ENCODE measurements at regions not wholly inside any gene's neighbourhood (a gene's known extent, or its start where the extent isn't known, plus 50 kb on each side); places are given as distances from the start of the nearest gene placed in this dataset.

DNA sequence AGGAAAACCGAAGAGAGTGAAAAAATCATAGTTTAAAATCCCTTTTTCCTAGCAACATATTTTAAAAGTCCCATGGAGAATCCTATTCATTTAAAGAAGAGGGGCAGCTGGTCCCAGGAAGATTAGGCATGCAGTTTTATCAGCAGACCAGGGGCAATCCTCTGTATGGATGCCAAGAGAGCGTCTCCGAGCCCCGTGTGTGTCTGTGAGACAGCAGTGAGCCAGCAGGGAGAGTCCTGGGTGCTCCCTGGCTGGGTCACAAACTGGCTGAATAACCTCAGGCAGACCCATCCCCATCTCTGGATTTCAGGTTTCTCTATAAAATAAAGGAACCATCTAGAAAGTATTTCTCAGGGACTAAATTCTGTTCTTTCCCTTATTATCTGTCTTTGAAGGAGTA, 128.2 kb upstream of the RIOK3 start:
- TF ChIP-seq, protein P1, sequence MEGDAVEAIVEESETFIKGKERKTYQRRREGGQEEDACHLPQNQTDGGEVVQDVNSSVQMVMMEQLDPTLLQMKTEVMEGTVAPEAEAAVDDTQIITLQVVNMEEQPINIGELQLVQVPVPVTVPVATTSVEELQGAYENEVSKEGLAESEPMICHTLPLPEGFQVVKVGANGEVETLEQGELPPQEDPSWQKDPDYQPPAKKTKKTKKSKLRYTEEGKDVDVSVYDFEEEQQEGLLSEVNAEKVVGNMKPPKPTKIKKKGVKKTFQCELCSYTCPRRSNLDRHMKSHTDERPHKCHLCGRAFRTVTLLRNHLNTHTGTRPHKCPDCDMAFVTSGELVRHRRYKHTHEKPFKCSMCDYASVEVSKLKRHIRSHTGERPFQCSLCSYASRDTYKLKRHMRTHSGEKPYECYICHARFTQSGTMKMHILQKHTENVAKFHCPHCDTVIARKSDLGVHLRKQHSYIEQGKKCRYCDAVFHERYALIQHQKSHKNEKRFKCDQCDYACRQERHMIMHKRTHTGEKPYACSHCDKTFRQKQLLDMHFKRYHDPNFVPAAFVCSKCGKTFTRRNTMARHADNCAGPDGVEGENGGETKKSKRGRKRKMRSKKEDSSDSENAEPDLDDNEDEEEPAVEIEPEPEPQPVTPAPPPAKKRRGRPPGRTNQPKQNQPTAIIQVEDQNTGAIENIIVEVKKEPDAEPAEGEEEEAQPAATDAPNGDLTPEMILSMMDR (conservative IDR thresholded peaks at IDR 0.05; ENCODE audit: low read length) = no peak
- no peak for TF ChIP-seq EZH2phosphoT487 (IDR thresholded peaks at IDR 0.05; ENCODE audit: borderline replicate concordance, low read depth, low read length)
